HCT116 (cell line): ENCODE measurements at regions not wholly inside any gene's neighbourhood (a gene's known extent, or its start where the extent isn't known, plus 50 kb on each side); places are given as distances from the start of the nearest gene placed in this dataset.

ENCODE experiments used
- EZH2 ChIP-seq: fragments of 200-600 bp; sonication (generic); IDR thresholded peaks from 2 replicates; pipeline ENCODE4 v1.6.1; 2017; ENCODE audit warnings: antibody characterized with exemption, mixed run types
- POLR2A ChIP-seq: IDR thresholded peaks from 2 replicates; pipeline ENCODE4 v1.7.0; 2011; ENCODE audit warnings: borderline replicate concordance; ENCODE audit not compliant: insufficient read depth, insufficient read length; ENCODE audit errors: extremely low read depth
- YY1 ChIP-seq: IDR thresholded peaks from 2 replicates; pipeline ENCODE4 v1.6.1; 2011; ENCODE audit warnings: low read length, low read depth, moderate library complexity, mild to moderate bottlenecking; ENCODE audit not compliant: insufficient replicate concordance; ENCODE audit errors: extremely low read depth
- TF ChIP-seq, protein P1 (sequence below), 3 experiments: fragments of 200-600 bp in 1 of 3; sonication (generic) in 1 of 3; IDR thresholded peaks in 2 of 3; conservative IDR thresholded peaks in 1 of 3; 2 replicates each; pipeline ENCODE4 v1.5.1; 2012 to 2017; ENCODE audit warnings: low read depth in 2 of 3, low read length in 2 of 3, antibody characterized with exemption in 1 of 3, borderline replicate concordance in 1 of 3, control low read depth in 1 of 3, mild to moderate bottlenecking in 1 of 3, mixed read lengths in 1 of 3, mixed run types in 1 of 3, moderate library complexity in 1 of 3; ENCODE audit not compliant: insufficient read depth in 1 of 3

DNA sequence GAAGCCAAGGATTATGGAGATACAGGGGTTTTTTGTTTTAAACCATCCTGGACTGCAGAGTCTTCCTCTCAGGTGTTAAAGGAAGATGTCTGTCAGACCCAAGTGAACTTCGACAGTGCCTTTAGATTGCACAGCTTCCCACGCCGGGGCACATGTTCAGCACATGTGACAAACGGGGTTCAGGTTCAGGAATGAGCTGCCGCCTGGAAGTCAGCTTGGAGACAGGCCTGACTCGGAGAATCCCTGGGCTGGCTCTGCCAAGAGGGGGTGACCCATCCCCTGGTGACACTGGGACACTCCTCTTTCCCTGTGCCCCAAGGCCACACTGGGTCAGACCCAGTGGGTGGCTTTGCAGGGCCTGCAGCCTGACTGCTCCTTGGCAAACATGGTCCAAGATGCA, 359.3 kb upstream of the SALL3 start:
- TF ChIP-seq, protein P1, sequence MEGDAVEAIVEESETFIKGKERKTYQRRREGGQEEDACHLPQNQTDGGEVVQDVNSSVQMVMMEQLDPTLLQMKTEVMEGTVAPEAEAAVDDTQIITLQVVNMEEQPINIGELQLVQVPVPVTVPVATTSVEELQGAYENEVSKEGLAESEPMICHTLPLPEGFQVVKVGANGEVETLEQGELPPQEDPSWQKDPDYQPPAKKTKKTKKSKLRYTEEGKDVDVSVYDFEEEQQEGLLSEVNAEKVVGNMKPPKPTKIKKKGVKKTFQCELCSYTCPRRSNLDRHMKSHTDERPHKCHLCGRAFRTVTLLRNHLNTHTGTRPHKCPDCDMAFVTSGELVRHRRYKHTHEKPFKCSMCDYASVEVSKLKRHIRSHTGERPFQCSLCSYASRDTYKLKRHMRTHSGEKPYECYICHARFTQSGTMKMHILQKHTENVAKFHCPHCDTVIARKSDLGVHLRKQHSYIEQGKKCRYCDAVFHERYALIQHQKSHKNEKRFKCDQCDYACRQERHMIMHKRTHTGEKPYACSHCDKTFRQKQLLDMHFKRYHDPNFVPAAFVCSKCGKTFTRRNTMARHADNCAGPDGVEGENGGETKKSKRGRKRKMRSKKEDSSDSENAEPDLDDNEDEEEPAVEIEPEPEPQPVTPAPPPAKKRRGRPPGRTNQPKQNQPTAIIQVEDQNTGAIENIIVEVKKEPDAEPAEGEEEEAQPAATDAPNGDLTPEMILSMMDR (IDR thresholded peaks at IDR 0.05 in 2 of 3, conservative IDR thresholded peaks at IDR 0.05 in 1 of 3; ENCODE audit: borderline replicate concordance in 1 of 3, insufficient read depth in 1 of 3, low read depth in 2 of 3, low read length in 2 of 3) = no peak
- TF ChIP-seq EZH2 = no peak
- TF ChIP-seq YY1 = no peak
- no peak for TF ChIP-seq POLR2A
